K562 (cell line): ENCODE measurements at regions not wholly inside any gene's neighbourhood (a gene's known extent, or its start where the extent isn't known, plus 50 kb on each side); places are given as distances from the start of the nearest gene placed in this dataset.

ENCODE experiments used
- CBX2 ChIP-seq: fragments of 200-600 bp; sonication (generic); IDR thresholded peaks from one replicate; pipeline ENCODE4 v1.6.1; 2012; ENCODE audit warnings: mild to moderate bottlenecking, low read length, inconsistent platforms; ENCODE audit not compliant: insufficient read depth, poor library complexity, severe bottlenecking
- CXXC5 ChIP-seq: fragments of 250-450 bp; sonication (Bioruptor Pico); IDR thresholded peaks from 2 replicates; pipeline ENCODE4 v1.8.0; 2022; ENCODE audit warnings: inconsistent platforms, mild to moderate bottlenecking, moderate library complexity
- ETV5 ChIP-seq: sonication (generic); formaldehyde crosslinking; IDR thresholded peaks from 2 replicates; pipeline ENCODE4 v1.4.0; 2020; ENCODE audit warnings: low read depth, mild to moderate bottlenecking, missing genetic modification reagents
- FOXJ2 ChIP-seq: fragments of 200-800 bp; sonication (Bioruptor generic); IDR thresholded peaks from 2 replicates; pipeline ENCODE4 v1.6.1; 2016; ENCODE audit warnings: missing genetic modification characterization, missing compliant biosample characterization
- KLF16 ChIP-seq: IDR thresholded peaks from 2 replicates; pipeline ENCODE4 v1.6.1; 2016; ENCODE audit warnings: antibody characterized with exemption
- L3MBTL2 ChIP-seq: fragments of 450-650 bp; IDR thresholded peaks from 2 replicates; pipeline ENCODE4 v1.6.1; 2016; ENCODE audit warnings: mild to moderate bottlenecking, moderate library complexity
- MED1 ChIP-seq: sonication (generic); formaldehyde crosslinking; IDR thresholded peaks from 2 replicates; pipeline ENCODE4 v1.8.1; 2023; ENCODE audit warnings: missing genetic modification reagents, borderline replicate concordance
- MTA1 ChIP-seq: fragments of 450-650 bp; IDR thresholded peaks from 2 replicates; pipeline ENCODE4 v1.6.1; 2017; ENCODE audit warnings: borderline replicate concordance
- PTRF ChIP-seq: fragments of 450-650 bp; IDR thresholded peaks from 2 replicates; pipeline ENCODE4 v1.6.1; 2016; ENCODE audit warnings: mild to moderate bottlenecking, missing genetic modification characterization, missing compliant biosample characterization
- RBBP5 ChIP-seq: fragments of 200-600 bp; sonication (generic); IDR thresholded peaks from 2 replicates; pipeline ENCODE4 v1.6.1; 2012; ENCODE audit warnings: borderline replicate concordance, mild to moderate bottlenecking, low read length, control low read depth, inconsistent platforms; ENCODE audit not compliant: insufficient read depth, poor library complexity, severe bottlenecking
- RBM39 ChIP-seq: fragments of 200-400 bp; formaldehyde crosslinking; optimal IDR thresholded peaks from 2 replicates; pipeline ENCODE3; 2018; ENCODE audit warnings: low read depth, low read length
- RFX7 ChIP-seq: fragments of 250-450 bp; sonication (Bioruptor Pico); IDR thresholded peaks from 2 replicates; pipeline ENCODE4 v1.5.1; 2021; ENCODE audit warnings: mild to moderate bottlenecking
- SMARCA4 ChIP-seq: fragments of 450-650 bp; IDR thresholded peaks from 2 replicates; pipeline ENCODE4 v1.6.1; 2016
- SP1 ChIP-seq: sonication (generic); formaldehyde crosslinking; IDR thresholded peaks from 2 replicates; pipeline ENCODE4 v1.8.1; 2022; ENCODE audit warnings: mild to moderate bottlenecking, missing genetic modification reagents
- SP2 ChIP-seq: IDR thresholded peaks from 2 replicates; pipeline ENCODE4 v1.6.1; 2011; ENCODE audit warnings: mild to moderate bottlenecking, low read depth, low read length, moderate library complexity; ENCODE audit not compliant: poor library complexity, severe bottlenecking; ENCODE audit errors: extremely low read depth
- TGIF2 ChIP-seq: sonication (generic); formaldehyde crosslinking; IDR thresholded peaks from 2 replicates; pipeline ENCODE4 v1.8.1; 2022; ENCODE audit warnings: mild to moderate bottlenecking, missing genetic modification reagents, moderate library complexity
- TOE1 ChIP-seq, 2 experiments: fragments of 450-650 bp in 1 of 2; sonication (generic) in 1 of 2; formaldehyde crosslinking in 1 of 2; IDR thresholded peaks; 2 replicates each; pipeline versions ENCODE4 v1.7.1 to v1.8.0; 2016 to 2022; ENCODE audit warnings: borderline replicate concordance in 2 of 2, mild to moderate bottlenecking in 2 of 2, antibody characterized with exemption in 1 of 2, inconsistent platforms in 1 of 2, low read depth in 1 of 2, missing genetic modification reagents in 1 of 2, moderate library complexity in 1 of 2
- ZC3H4 ChIP-seq: sonication (generic); formaldehyde crosslinking; IDR thresholded peaks from 2 replicates; pipeline ENCODE4 v1.9.0; 2021; ENCODE audit warnings: missing genetic modification reagents, borderline replicate concordance
- ZKSCAN8 ChIP-seq: fragments of 200-800 bp; sonication (Bioruptor generic); IDR thresholded peaks from 2 replicates; pipeline ENCODE4 v1.6.1; 2016; ENCODE audit warnings: missing genetic modification characterization, missing compliant biosample characterization
- ZNF507 ChIP-seq: conservative IDR thresholded peaks from 2 replicates; pipeline ENCODE4 v1.6.1; 2017; ENCODE audit warnings: missing genetic modification characterization, missing compliant biosample characterization
- TF ChIP-seq, protein P1 (sequence below): fragments of 450-650 bp; conservative IDR thresholded peaks from 2 replicates; pipeline ENCODE4 v1.6.1; 2016; ENCODE audit warnings: missing genetic modification characterization, low read depth, mild to moderate bottlenecking, control low read depth, missing compliant biosample characterization
- TF ChIP-seq, protein P2 (sequence below): fragments of 150-350 bp; conservative IDR thresholded peaks from 2 replicates; pipeline ENCODE4 v1.6.1; 2014; ENCODE audit warnings: low read length
- TF ChIP-seq, protein P3 (sequence below), 2 experiments: IDR thresholded peaks in 1 of 2; conservative IDR thresholded peaks in 1 of 2; 2 replicates each; pipeline ENCODE4 v1.6.1; 2016; ENCODE audit warnings: low read depth in 2 of 2, mild to moderate bottlenecking in 1 of 2, missing compliant biosample characterization in 1 of 2, missing genetic modification characterization in 1 of 2, moderate library complexity in 1 of 2

DNA sequence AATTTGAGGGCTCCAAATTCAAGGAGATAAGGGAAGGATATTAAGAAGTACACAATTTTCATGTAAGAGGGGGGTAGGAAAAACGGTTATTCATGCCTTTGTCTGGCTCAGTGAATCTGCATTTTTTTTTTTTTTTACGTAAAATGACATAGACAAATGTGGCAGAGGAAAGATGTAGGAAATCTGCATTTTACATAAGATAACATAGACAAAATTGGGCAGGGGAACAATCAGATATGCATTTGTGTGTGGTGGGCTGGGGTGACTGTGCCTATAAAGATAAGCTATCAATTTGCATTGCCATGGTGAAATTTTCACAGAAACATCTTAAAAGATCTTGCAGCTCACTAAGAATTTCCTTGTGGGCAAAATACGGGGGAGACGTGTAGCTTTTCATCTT lies 92.7 kb upstream of the GPR141 start (continued):
- TF ChIP-seq SP2, result no peak
- no peak for TF ChIP-seq ETV5 (CRISPR knock-in tag)
- TF ChIP-seq CXXC5 (CRISPR knock-in tag), result peak; percentile 25; the same call in 1 of the 2 replicates
- no peak for TF ChIP-seq RBM39
- TF ChIP-seq TGIF2 (CRISPR knock-in tag), result no peak
- no peak for TF ChIP-seq ZC3H4 (CRISPR knock-in tag)
- TF ChIP-seq TOE1 (IDR thresholded peaks at IDR 0.05; ENCODE audit: borderline replicate concordance), result no peak
- TF ChIP-seq TOE1 (CRISPR knock-in tag; IDR thresholded peaks at IDR 0.05; ENCODE audit: borderline replicate concordance, low read depth), result no peak
- TF ChIP-seq L3MBTL2, result no peak
- no peak for TF ChIP-seq RBBP5
- peak; percentile 69 for TF ChIP-seq KLF16
- TF ChIP-seq MED1, result no peak
- TF ChIP-seq FOXJ2 (tag), result peak; percentile 95
- TF ChIP-seq PTRF (tag), result no peak
- TF ChIP-seq, protein P1, sequence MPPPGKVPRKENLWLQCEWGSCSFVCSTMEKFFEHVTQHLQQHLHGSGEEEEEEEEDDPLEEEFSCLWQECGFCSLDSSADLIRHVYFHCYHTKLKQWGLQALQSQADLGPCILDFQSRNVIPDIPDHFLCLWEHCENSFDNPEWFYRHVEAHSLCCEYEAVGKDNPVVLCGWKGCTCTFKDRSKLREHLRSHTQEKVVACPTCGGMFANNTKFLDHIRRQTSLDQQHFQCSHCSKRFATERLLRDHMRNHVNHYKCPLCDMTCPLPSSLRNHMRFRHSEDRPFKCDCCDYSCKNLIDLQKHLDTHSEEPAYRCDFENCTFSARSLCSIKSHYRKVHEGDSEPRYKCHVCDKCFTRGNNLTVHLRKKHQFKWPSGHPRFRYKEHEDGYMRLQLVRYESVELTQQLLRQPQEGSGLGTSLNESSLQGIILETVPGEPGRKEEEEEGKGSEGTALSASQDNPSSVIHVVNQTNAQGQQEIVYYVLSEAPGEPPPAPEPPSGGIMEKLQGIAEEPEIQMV (tag), result no peak
- TF ChIP-seq, protein P2, sequence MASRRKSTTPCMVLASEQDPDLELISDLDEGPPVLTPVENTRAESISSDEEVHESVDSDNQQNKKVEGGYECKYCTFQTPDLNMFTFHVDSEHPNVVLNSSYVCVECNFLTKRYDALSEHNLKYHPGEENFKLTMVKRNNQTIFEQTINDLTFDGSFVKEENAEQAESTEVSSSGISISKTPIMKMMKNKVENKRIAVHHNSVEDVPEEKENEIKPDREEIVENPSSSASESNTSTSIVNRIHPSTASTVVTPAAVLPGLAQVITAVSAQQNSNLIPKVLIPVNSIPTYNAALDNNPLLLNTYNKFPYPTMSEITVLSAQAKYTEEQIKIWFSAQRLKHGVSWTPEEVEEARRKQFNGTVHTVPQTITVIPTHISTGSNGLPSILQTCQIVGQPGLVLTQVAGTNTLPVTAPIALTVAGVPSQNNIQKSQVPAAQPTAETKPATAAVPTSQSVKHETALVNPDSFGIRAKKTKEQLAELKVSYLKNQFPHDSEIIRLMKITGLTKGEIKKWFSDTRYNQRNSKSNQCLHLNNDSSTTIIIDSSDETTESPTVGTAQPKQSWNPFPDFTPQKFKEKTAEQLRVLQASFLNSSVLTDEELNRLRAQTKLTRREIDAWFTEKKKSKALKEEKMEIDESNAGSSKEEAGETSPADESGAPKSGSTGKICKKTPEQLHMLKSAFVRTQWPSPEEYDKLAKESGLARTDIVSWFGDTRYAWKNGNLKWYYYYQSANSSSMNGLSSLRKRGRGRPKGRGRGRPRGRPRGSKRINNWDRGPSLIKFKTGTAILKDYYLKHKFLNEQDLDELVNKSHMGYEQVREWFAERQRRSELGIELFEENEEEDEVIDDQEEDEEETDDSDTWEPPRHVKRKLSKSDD, result no peak
- TF ChIP-seq ZNF507 (tag), result no peak
- no peak for TF ChIP-seq SP1 (CRISPR knock-in tag)
- TF ChIP-seq ZKSCAN8, result no peak
- TF ChIP-seq CBX2, result no peak
- no peak for TF ChIP-seq RFX7 (CRISPR knock-in tag)
- TF ChIP-seq MTA1, result no peak
- TF ChIP-seq SMARCA4, result peak; percentile 41; the same call in 1 of the 2 replicates
- TF ChIP-seq, protein P3, sequence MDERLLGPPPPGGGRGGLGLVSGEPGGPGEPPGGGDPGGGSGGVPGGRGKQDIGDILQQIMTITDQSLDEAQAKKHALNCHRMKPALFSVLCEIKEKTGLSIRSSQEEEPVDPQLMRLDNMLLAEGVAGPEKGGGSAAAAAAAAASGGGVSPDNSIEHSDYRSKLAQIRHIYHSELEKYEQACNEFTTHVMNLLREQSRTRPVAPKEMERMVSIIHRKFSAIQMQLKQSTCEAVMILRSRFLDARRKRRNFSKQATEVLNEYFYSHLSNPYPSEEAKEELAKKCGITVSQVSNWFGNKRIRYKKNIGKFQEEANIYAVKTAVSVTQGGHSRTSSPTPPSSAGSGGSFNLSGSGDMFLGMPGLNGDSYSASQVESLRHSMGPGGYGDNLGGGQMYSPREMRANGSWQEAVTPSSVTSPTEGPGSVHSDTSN (CRISPR knock-in tag; IDR thresholded peaks at IDR 0.05; ENCODE audit: low read depth), result no peak
- TF ChIP-seq, protein P3 (tag; conservative IDR thresholded peaks at IDR 0.05; ENCODE audit: low read depth), result peak; percentile 81
